Nephron progenitor cell (in vitro differentiated cells): ENCODE measurements at regions not wholly inside any gene's neighbourhood (a gene's known extent, or its start where the extent isn't known, plus 50 kb on each side); places are given as distances from the start of the nearest gene placed in this dataset.

Source experiments
- DNase-seq: peaks from one replicate; pipeline ENCODE4 v3.0.0; 2021
- H3K27ac Mint-ChIP-seq: 2 replicates; pipeline ENCODE4 v1.8.0; 2021; ENCODE audit warnings: mild to moderate bottlenecking, moderate library complexity, mixed read lengths
- H3K27me3 Mint-ChIP-seq: 2 replicates; pipeline ENCODE4 v1.8.0; 2021; ENCODE audit warnings: mild to moderate bottlenecking, low read depth, mixed read lengths; ENCODE audit not compliant: poor library complexity
- H3K36me3 Mint-ChIP-seq: 2 replicates; pipeline ENCODE4 v1.8.0; 2021; ENCODE audit warnings: low read depth, mixed read lengths
- H3K4me1 Mint-ChIP-seq: 2 replicates; pipeline ENCODE4 v1.8.0; 2021; ENCODE audit warnings: mixed read lengths
- H3K4me3 Mint-ChIP-seq: 2 replicates; pipeline ENCODE4 v1.8.0; 2021; ENCODE audit warnings: mild to moderate bottlenecking, moderate library complexity, mixed read lengths
- H3K9me3 Mint-ChIP-seq: 2 replicates; pipeline ENCODE4 v1.8.0; 2021; ENCODE audit warnings: mild to moderate bottlenecking, moderate library complexity, mixed read lengths
- CTCF ChIP-seq: fragments of 200-600 bp; sonication (generic); IDR thresholded peaks from 2 replicates; pipeline ENCODE4 v1.5.0; 2021; ENCODE audit warnings: antibody characterized with exemption

DNA sequence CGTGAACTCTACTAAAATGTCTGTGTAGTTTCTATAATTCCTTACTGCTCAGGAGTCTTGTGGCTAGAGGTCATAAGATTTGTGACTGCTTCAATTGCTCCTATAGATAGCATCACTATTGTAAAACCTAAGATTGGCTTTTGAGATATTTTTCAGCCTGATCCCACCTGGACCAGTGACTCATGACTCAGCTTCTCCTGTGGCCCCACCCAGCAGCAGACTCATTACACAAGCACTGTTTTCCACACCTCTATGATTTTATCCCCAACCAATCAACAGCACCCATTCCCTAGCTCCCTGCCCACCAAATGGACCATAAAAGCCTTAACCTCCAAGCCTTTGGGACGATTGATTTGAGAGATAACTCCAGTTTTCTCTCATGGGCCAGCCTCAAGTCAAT is 1157.0 kb upstream of the INTU start:
- Mint-ChIP-seq H3K27me3 (no peaks in the 10 kb centered on the region), H3K27ac (no peak overlapping the region), H3K9me3 (peaks cover 27% of the 10 kb centered on the region), H3K4me1 (no peaks in the 10 kb centered on the region), H3K4me3 (no peak overlapping the region), H3K36me3 (no peaks in the 10 kb centered on the region)
- DNase-seq: no peak
- TF ChIP-seq CTCF: no peak

- Mint-ChIP-seq H3K4me1 (peaks cover 8% of the 10 kb centered on the region), H3K27ac (no peak overlapping the region)
These were observed 1153.0 kb upstream of the INTU start for GRCh38 chr4:126479709-126480108.

DNA sequence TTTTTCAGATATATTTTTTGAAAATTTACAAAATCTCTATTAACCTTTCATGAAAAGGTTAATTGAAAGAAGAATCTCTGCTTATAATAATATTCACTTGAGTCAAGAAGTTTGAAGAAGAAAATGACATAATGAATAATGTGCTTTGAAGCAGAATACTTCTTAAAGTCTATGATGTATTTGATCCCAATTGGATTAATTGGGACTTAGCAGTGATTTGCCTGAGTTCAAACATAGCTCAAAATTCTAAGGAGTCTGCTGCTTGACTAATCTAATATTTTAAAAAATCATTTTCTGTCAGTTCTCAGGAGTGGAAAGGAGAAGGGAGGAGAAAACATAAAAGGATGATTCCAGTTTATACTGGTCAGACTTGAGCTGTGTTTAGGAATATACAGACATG is 1150.4 kb upstream of the INTU start:
- no peak for DNase-seq
- no peak overlapping the region for H3K4me3 Mint-ChIP-seq
- H3K27ac Mint-ChIP-seq: no peak overlapping the region
- TF ChIP-seq CTCF: no peak
- H3K4me1 Mint-ChIP-seq: peaks cover 8% of the 10 kb centered on the region
- no peaks in the 10 kb centered on the region for H3K27me3 Mint-ChIP-seq
- H3K36me3 Mint-ChIP-seq: no peaks in the 10 kb centered on the region
- peaks cover 14% of the 10 kb centered on the region for H3K9me3 Mint-ChIP-seq

More at GRCh38 chr4:126479709-126480108, 1153.0 kb upstream of the INTU start:
- no peak for TF ChIP-seq CTCF
- peaks cover 27% of the 10 kb centered on the region for H3K9me3 Mint-ChIP-seq
- no peaks in the 10 kb centered on the region for H3K27me3 Mint-ChIP-seq
- no peak overlapping the region for H3K4me3 Mint-ChIP-seq
- DNase-seq: no peak
- H3K36me3 Mint-ChIP-seq: no peaks in the 10 kb centered on the region

- Mint-ChIP-seq H3K4me1 (peaks cover 3% of the 10 kb centered on the region), H3K27me3 (no peaks in the 10 kb centered on the region), H3K4me3 (no peak overlapping the region), H3K36me3 (no peaks in the 10 kb centered on the region), H3K9me3 (peaks cover 11% of the 10 kb centered on the region), H3K27ac (no peak overlapping the region)
- TF ChIP-seq CTCF: no peak
- DNase-seq: no peak
These were observed 1146.4 kb upstream of the INTU start for GRCh38 chr4:126486377-126486776.

- H3K9me3 Mint-ChIP-seq: peaks cover 11% of the 10 kb centered on the region
- peaks cover 18% of the 10 kb centered on the region for H3K4me1 Mint-ChIP-seq
- no peaks in the 10 kb centered on the region for H3K36me3 Mint-ChIP-seq
- no peak for TF ChIP-seq CTCF
- H3K4me3 Mint-ChIP-seq: no peak overlapping the region
- H3K27me3 Mint-ChIP-seq: no peaks in the 10 kb centered on the region
- H3K27ac Mint-ChIP-seq: no peak overlapping the region
- DNase-seq: no peak
These were observed 1142.8 kb upstream of the INTU start for GRCh38 chr4:126489826-126490463.

GRCh38 chr4:126495163-126495752 is 1137.5 kb upstream of the INTU start:
- Mint-ChIP-seq H3K4me3 (no peak overlapping the region), H3K27ac (no peak overlapping the region), H3K4me1 (peaks cover 18% of the 10 kb centered on the region), H3K36me3 (no peaks in the 10 kb centered on the region), H3K27me3 (no peaks in the 10 kb centered on the region), H3K9me3 (peaks cover 17% of the 10 kb centered on the region)
- no peak for DNase-seq
- no peak for TF ChIP-seq CTCF
